ENCODE measurements at regions not wholly inside any gene's neighbourhood (a gene's known extent, or its start where the extent isn't known, plus 50 kb on each side); places are given as distances from the start of the nearest gene placed in this dataset.

- no peak for TF ChIP-seq POLR2A (IDR thresholded peaks at IDR 0.05)
- TF ChIP-seq CTCF (IDR thresholded peaks at IDR 0.05): no peak
These were observed 291.4 kb downstream of the KLF6 start for GRCh38 chr10:3493621-3494020.
